ENCODE measurements at regions not wholly inside any gene's neighbourhood (a gene's known extent, or its start where the extent isn't known, plus 50 kb on each side); places are given as distances from the start of the nearest gene placed in this dataset.

DNA sequence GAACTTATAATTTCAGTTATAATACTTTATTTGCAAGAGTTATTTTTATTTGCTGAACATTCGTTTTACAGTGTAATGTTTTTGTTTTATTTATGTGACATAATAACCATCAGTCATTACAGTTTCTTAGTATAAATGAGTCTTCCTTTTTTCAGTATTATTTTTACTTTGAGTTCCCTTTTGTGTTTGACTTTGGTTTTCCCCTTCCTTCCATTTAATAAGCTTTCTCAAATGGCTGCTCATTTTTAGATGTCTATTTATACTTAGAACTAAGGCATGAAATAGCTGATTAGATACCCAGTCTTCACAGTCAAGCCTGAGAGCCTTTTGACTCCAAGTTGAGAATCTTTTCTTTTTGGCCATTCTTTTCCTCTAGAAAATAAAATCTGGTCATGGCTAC lies 404.5 kb downstream of the LRFN5 start:
- DNase-seq, result no peak

DNA sequence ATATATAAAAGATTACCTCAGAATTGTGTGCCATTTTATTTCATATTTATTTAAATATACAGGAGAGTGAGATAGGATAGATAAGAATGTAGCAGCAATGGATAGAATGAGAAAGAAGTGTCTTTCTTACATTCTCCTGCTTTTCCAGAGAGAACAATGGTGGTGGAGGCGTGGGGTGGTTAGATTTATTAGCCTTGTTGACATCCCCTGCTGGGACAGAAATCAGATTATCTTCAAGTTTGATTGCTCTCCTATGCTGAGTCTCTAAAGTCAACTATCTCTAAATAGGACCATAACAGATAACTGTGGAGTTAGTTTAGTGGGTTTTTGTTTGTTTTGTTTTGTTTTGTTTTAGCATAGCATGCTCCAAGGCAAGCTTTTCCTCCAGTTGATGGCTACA lies 397.6 kb downstream of the LRFN5 start:
- DNase-seq, result no peak

DNA sequence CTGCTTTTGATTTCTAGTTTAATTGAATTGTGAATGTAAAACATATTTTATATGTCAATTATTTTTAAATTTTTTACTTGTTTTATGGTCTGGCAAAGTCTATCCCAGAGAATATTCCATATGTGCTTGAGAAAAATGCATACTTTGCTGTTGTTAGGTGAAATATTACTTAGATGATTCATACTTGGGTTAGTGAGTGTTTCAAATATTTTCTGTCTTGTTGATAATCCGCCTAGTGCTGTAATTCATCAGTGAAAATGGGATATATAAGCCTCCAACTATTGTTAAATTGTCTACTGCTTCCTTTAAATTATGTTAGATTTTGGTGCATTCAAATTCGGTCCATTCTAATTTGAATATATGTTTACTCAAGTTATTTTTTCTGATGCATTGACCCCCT lies 395.5 kb downstream of the LRFN5 start:
- no peak for DNase-seq

DNA sequence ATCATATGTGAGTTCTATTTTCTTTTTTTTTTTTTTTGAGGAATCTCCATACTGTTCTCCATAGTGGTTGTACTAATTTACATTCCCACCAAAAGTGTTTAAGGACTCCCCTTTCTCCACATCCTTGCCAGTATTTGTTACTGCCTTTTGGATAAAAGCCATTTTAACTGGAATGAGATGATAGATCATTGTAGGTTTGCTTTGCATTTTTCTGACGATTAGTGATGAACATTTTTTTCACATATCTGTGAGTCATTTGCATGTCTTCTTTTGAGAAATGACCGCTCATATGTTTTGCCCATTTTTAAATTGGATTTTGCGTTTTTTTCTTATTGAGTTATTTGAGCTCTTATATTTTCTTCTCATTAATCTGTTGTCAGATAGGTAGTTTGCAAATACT lies 394.8 kb downstream of the LRFN5 start:
- no peak for DNase-seq

DNA sequence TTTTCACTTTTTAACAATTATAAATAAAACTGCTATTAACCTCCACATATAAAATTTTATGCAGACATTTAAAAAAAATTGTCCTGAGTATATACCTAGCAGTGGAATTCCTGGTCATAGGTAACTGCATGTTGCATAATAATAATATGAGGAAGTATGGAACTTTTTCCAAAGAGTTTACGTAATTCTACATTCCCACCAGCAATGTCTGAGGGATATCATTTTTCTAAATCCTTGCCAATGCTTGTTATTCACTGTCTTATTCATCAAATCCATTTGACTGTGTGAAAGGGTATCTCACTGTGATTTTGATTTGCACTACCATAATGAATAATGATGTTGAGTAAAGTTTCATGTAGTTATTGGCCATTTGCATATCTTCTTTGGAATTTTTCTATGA lies 393.8 kb downstream of the LRFN5 start:
- DNase-seq, result no peak

DNA sequence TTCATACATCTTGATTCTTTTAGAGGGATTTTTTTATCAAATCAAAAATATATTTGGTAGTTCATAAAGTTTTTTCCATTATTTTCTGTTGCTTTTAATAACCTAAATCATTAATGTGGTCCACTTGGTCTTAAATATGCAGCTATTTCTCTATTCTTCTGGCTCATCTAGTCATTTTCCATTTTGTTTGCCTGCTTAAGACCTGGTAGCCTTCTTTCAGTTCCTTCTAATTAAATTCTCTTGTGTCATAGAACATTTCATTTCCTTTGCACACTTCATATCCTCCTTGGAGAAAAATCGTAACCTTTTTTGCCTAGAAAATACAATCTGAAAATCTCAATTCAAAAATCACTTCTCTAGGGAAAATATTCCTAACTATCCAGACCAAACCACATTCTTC lies 387.0 kb downstream of the LRFN5 start:
- no peak for DNase-seq

DNA sequence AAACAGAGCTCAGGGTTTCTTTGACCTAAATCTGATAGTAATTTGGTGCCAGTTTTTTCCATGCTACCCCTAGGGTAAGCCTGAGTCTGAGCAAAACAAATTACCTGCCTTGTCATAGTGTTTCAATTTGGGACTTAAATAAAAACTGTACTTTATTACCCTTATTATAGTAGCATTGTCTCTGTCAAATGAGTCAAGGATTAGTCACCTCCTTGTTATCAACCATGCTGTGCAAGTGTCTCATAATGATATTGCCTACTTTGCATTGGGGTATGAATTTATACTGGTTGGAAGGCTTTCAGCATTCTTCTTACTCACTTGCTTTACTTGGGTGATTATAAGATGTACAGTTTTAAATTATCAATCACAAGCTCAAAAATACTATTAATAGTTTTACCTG lies 380.0 kb downstream of the LRFN5 start:
- no peak for DNase-seq

DNA sequence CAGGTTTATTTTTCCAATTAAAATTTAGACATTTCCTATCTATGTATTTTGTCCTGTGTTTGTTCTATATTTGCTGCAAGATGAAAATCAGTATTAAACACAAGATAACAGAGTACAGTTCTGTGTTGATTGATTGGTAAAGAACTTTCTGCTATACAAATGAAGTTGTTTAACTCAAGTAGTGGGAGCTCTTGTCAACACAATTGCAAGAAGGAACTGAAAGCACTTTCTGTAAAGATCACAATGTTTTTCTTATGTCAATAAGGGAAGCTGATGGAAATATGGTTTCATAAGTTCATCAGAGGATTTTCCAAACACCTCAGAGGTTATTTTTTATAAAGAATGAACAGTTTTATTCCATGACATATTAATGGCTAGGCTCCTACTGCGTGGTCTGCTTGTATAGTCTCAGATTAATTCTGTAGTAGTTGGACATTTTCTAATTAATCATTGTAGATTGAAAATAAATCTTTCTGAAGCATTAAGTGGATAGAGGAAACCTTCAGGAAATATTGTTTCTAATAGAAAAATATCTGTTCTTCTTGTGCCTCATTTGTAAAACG lies 379.5 kb downstream of the LRFN5 start:
- DNase-seq, result no peak

DNA sequence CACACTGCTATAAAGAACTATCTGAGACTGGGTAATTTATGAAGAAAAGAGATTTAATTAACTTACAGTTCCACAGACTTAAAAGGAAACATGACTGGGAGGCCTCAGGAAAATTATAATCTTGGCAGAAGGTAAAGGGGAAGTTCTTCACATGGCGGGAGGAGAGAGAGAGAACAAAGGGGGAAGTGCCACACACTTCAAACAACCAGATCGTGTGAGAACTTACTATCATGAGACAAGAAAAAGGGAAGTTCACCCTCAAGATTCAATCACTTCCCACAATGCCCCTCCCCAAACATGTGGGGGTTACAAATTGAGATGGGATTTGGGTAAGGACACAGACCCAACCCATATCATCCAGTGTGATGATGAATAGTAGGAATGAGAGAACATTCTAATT lies 366.5 kb downstream of the LRFN5 start:
- no peak for DNase-seq

DNA sequence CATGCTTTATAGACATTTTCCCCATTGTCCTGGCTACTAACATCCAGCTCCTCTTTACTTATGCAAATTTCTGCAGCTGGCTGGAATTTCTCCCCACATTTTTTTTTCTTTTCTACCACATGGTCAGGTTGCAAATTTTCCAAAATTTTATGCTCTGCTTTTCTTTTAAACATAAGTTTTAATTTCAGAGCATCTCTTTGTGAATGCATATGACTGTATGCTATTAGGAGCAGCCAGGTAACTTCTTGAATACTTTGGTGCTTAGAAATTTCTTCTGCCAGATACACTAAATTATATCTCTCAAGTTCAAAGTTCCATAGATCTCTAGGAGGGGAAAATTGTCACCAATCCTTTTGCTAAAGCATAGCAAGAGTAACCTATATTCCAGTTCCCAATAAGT lies 365.9 kb downstream of the LRFN5 start:
- no peak for DNase-seq

DNA sequence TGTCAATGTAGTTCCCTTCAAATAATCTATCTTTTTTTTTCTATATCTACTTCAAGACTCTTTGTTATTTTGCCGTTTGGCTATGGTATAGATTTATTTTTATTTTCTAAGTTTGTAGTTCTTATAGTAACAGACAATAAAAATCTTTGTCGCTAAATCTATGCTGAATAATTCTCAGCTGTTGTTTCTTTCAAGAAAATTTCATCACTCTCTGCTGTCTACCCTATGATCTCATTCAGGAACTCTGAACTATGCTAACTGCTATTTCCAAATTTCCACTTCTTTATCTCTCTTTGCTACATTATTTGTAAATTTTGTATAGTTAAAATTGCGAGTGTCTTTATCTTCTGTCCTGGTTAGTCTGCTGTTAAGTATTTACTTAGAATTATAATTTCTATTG lies 353.6 kb downstream of the LRFN5 start:
- no peak for DNase-seq

DNA sequence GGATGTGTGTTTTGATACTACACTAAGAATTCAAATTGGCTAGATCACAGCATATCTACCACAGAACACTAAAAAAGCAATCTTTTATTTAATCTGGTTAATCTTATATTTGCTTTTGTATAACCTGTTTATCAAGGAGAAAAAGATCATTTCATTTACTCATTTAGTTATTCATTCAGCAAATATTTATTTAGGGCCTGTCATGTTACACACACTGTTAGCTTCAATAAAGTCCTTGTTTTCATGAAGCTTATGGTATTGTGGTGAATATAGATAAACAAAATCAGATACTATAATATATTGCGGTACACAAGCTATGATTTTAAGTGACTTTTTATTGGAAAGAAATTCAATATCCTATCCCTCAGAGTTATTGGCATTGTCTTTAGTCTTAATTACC lies 350.8 kb downstream of the LRFN5 start:
- no peak for DNase-seq
